Lower lobe of right lung (tissue), 2 donors: ENCODE measurements at regions not wholly inside any gene's neighbourhood (a gene's known extent, or its start where the extent isn't known, plus 50 kb on each side); places are given as distances from the start of the nearest gene placed in this dataset.

Experiments
- ATAC-seq, 2 donors: fragments of 200-7000 bp; cut with Tn5 transposase; one replicate each; pipeline ENCODE4 v1.9.1; 2020 to 2022; ENCODE audit warnings: mild to moderate bottlenecking in 2 of 2, moderate library complexity in 2 of 2
- DNase-seq: peaks from one replicate; pipeline ENCODE4 v3.0.0-alpha.2; 2020
- H3K27ac ChIP-seq: fragments of 200-600 bp; one replicate; pipeline ENCODE4 v1.8.0; 2022
- H3K27me3 ChIP-seq: fragments of 200-600 bp; one replicate; pipeline ENCODE4 v1.8.0; 2022; ENCODE audit warnings: low read depth
- H3K36me3 ChIP-seq: fragments of 200-600 bp; one replicate; pipeline ENCODE4 v1.8.0; 2022; ENCODE audit warnings: mild to moderate bottlenecking
- H3K4me1 ChIP-seq: fragments of 200-600 bp; one replicate; pipeline ENCODE4 v1.8.0; 2022
- H3K4me3 ChIP-seq: fragments of 200-600 bp; one replicate; pipeline ENCODE4 v1.8.0; 2022; ENCODE audit warnings: mild to moderate bottlenecking
- H3K9me3 ChIP-seq: fragments of 200-600 bp; one replicate; pipeline ENCODE4 v1.8.0; 2022
- intact Hi-C: fragments of 100-400 bp; cut with DNase I; formaldehyde crosslinking; loops from one replicate; pipeline ENCODE4 v1.11.0; 2022
- TF ChIP-seq, protein P1 (sequence below): fragments of 200-600 bp; IDR thresholded peaks from one replicate; pipeline ENCODE4 v1.8.0; 2022; ENCODE audit warnings: antibody characterized with exemption, mild to moderate bottlenecking
- donor health status: DM: no; HTN: yes; CAD: no; lungs with severe emphysema.

DNA sequence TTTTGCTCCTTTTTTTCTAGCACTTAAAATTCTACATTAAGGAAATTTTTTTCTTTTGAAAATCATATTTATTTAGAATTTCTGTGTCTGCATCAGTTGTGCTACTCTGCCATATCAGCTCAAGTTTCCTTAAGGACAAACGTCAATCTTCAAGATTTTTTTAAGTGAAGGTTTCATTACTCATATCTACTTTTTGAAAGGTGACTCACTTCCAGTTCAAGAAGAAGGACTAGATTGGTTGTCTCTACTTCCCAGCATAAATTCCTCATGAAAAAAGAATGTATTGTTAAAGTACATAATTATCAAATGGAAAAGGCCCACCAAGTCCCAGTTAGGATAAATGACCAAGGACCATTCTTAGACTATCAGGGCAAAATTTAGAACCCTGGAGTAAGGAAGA, 626.5 kb downstream of the DMRTA1 start:
- ATAC-seq (no peak), DNase-seq (no peak)
- Histone ChIP-seq H3K4me1 (no peaks in the 10 kb centered on the region), H3K36me3 (no peaks in the 10 kb centered on the region), H3K27me3 (no peaks in the 10 kb centered on the region), H3K9me3 (no peaks in the 10 kb centered on the region), H3K4me3 (no peak overlapping the region), H3K27ac (no peak overlapping the region)
- TF ChIP-seq, protein P1, sequence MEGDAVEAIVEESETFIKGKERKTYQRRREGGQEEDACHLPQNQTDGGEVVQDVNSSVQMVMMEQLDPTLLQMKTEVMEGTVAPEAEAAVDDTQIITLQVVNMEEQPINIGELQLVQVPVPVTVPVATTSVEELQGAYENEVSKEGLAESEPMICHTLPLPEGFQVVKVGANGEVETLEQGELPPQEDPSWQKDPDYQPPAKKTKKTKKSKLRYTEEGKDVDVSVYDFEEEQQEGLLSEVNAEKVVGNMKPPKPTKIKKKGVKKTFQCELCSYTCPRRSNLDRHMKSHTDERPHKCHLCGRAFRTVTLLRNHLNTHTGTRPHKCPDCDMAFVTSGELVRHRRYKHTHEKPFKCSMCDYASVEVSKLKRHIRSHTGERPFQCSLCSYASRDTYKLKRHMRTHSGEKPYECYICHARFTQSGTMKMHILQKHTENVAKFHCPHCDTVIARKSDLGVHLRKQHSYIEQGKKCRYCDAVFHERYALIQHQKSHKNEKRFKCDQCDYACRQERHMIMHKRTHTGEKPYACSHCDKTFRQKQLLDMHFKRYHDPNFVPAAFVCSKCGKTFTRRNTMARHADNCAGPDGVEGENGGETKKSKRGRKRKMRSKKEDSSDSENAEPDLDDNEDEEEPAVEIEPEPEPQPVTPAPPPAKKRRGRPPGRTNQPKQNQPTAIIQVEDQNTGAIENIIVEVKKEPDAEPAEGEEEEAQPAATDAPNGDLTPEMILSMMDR, result no peak
- intact Hi-C loops, result no loop called here

DNA sequence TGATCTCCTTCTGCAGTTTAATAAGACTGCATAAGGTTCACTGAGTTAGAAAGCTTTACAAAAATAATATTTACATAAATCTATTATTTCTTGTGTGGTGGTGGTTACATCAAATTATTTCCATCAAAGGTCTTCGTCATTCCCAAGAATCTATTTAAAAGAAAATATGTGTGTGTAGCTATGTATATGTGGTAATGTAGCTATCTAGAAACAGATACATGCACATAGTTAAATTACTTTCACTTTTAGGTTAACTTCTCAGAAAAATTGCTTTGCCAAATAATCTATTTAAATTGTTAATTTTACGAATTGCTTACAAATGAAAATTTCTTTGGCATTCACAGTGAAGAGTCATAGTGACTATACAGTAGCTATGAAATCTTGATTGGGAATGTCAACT, 633.2 kb downstream of the DMRTA1 start:
- no peak for DNase-seq
- ATAC-seq, result no peak
- intact Hi-C loops, result no loop called here
- no peaks in the 10 kb centered on the region for H3K36me3 ChIP-seq
- no peaks in the 10 kb centered on the region for H3K9me3 ChIP-seq
- no peaks in the 10 kb centered on the region for H3K27me3 ChIP-seq
- no peak overlapping the region for H3K4me3 ChIP-seq
- H3K27ac ChIP-seq, result no peak overlapping the region
- no peaks in the 10 kb centered on the region for H3K4me1 ChIP-seq
- TF ChIP-seq, protein P1, result no peak

DNA sequence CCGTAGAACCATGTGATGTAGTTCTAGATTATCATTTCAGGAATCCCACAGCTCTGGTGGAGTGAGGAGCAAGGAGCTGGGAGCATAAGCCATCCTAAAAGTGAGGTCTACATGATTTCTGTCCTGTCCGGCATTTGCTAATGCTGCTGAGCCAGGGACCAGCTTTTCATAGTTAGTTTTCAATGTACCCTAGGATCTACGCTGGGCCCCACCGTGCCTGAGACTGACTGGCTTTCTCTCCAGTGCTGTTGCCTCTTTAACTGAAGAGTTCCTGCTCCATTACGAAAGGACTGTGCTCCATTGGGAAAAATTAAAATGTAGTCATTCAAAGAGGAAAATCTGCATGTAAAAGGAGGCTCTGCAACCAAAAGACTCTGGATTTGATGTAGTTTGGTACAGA, 634.8 kb downstream of the DMRTA1 start:
- H3K27me3 ChIP-seq, result no peaks in the 10 kb centered on the region
- no peaks in the 10 kb centered on the region for H3K36me3 ChIP-seq
- TF ChIP-seq, protein P1, result no peak
- H3K4me3 ChIP-seq, result no peak overlapping the region
- DNase-seq, result no peak
- H3K4me1 ChIP-seq, result no peaks in the 10 kb centered on the region
- no peak overlapping the region for H3K27ac ChIP-seq
- no peak for ATAC-seq
- no peaks in the 10 kb centered on the region for H3K9me3 ChIP-seq
- intact Hi-C loops, result no loop called here

DNA sequence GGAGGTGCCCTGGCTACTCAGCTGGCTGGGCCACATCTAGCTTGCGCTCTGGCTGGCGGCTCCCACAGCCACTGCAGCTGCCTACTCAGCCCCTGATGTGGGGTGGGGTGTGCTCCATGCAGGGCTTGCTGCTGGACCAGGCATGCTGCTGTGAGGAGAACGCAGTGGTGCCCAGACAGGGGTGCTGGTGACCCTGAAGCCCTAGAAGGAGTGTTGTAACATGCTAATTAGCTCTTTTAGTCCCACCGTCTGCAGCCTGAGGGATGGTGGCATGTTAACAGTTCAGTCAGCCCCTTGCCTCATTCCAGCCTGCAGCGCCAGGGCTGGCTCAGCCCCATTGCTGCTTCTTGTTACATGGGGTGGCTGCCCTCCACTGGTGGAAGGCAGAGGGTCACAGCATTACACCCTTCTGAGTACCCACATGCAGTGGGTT, 642.3 kb downstream of the DMRTA1 start:
- H3K27ac ChIP-seq, result no peak overlapping the region
- no peaks in the 10 kb centered on the region for H3K27me3 ChIP-seq
- H3K4me1 ChIP-seq, result no peaks in the 10 kb centered on the region
- no peak overlapping the region for H3K4me3 ChIP-seq
- intact Hi-C loops, result no loop called here
- peak; percentile 26 to 37 for ATAC-seq
- no peaks in the 10 kb centered on the region for H3K36me3 ChIP-seq
- TF ChIP-seq, protein P1, result no peak
- no peaks in the 10 kb centered on the region for H3K9me3 ChIP-seq
- DNase-seq, result no peak

DNA sequence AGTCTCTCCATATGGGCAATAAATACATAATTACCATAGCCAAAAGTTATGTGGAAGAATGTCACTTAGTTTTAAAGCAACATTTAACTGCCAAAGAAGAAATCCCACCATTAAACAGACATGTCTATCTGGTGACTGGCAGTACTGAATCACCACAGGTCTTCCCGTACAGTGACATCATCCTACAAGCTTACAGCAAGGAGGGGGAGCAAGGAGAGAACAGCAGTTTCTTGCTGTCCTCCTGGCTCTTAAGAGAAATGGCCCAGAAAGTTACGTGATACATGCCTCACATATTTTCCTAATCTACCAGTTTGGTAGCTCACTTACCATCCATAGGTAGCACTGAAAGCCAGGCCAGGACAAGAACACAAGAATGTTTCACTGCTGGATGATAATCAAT, 671.0 kb downstream of the DMRTA1 start:
- Histone ChIP-seq H3K27ac (no peak overlapping the region), H3K9me3 (no peaks in the 10 kb centered on the region), H3K36me3 (no peaks in the 10 kb centered on the region), H3K27me3 (no peaks in the 10 kb centered on the region), H3K4me1 (no peaks in the 10 kb centered on the region), H3K4me3 (no peak overlapping the region)
- ATAC-seq, result no peak
- intact Hi-C loops, result no loop called here
- TF ChIP-seq, protein P1, result no peak
- DNase-seq, result no peak

DNA sequence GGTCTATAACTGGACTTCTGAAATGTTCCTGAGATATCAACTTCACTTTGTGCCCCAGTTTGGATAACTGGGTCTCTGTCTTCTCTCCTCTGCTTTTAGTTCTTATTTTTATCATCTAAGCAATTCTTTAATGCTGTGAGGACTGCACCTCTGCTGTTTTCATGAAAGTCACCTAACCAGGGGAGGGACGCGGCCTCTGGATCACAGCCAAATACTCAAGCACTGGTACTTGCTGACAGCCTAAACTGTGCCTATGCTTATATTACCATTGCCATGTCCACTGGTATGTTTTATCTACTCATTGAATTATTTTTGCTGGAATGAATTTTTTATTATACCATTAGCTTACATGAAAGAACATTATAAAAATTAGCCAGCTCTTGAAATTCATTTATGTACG, 674.0 kb downstream of the DMRTA1 start:
- H3K27me3 ChIP-seq, result no peaks in the 10 kb centered on the region
- no peaks in the 10 kb centered on the region for H3K9me3 ChIP-seq
- no peaks in the 10 kb centered on the region for H3K36me3 ChIP-seq
- no peak overlapping the region for H3K4me3 ChIP-seq
- intact Hi-C loops, result no loop called here
- H3K27ac ChIP-seq, result no peak overlapping the region
- TF ChIP-seq, protein P1, result no peak
- ATAC-seq, result no peak
- no peak for DNase-seq
- no peaks in the 10 kb centered on the region for H3K4me1 ChIP-seq
